GM21390 (cell line): ENCODE measurements at regions not wholly inside any gene's neighbourhood (a gene's known extent, or its start where the extent isn't known, plus 50 kb on each side); places are given as distances from the start of the nearest gene placed in this dataset.

Experiments used
- ATAC-seq: cut with Tn5 transposase; IDR thresholded peaks from one replicate; pipeline ENCODE4 v1.9.1; 2021; ENCODE audit not compliant: unreplicated experiment

GRCh38 chr19:30318936-30319335 is 53.2 kb upstream of the ZNF536 start:
- no peak for ATAC-seq

GRCh38 chr19:30319411-30319810 is 52.8 kb upstream of the ZNF536 start:
- no peak for ATAC-seq

GRCh38 chr19:30319876-30320275 is 52.3 kb upstream of the ZNF536 start:
- ATAC-seq = no peak

GRCh38 chr19:30320466-30320865 is 51.7 kb upstream of the ZNF536 start:
- no peak for ATAC-seq

- ATAC-seq = no peak
These were observed 51.3 kb upstream of the ZNF536 start for GRCh38 chr19:30320916-30321315.
